H1 (cell line): ENCODE measurements at regions not wholly inside any gene's neighbourhood (a gene's known extent, or its start where the extent isn't known, plus 50 kb on each side); places are given as distances from the start of the nearest gene placed in this dataset.

Experiments used
- CTCF ChIA-PET: fragments of 300-600 bp; sonication (Branson Sonifier 250); formaldehyde crosslinking; loops from one replicate; lab custom pipeline; 2021; ENCODE audit not compliant: partially characterized antibody; lab: Charles Lee
- POLR2A ChIA-PET: fragments of 300-600 bp; sonication (Branson Sonifier 250); formaldehyde crosslinking; loops from one replicate; lab custom pipeline; 2021; ENCODE audit warnings: inconsistent platforms; ENCODE audit not compliant: partially characterized antibody; lab: Charles Lee
- DNase-seq, 2 experiments: peaks; one replicate each; pipeline versions ENCODE4 v3.0.0 to v3.0.0-alpha.2; 2010 to 2022; ENCODE audit warnings: low spot score in 2 of 2, low read depth in 1 of 2, mixed read lengths in 1 of 2
- FAIRE-seq: peaks from 2 replicates; lab custom pipeline; 2011; peaks lifted over from hg19 to GRCh38; lab: Jason Lieb, UNC
- H2AFZ ChIP-seq: 2 replicates; pipeline ENCODE4 v1.8.1; 2012; ENCODE audit warnings: low read length, inconsistent platforms
- H2AK5ac ChIP-seq: 2 replicates; pipeline ENCODE4 v1.6.1; 2013; ENCODE audit warnings: low read depth, low read length
- H2BK120ac ChIP-seq: replicated peaks from 2 replicates; pipeline ENCODE3; 2013; ENCODE audit warnings: low read depth, low read length, inconsistent platforms
- H2BK12ac ChIP-seq: 2 replicates; pipeline ENCODE4 v1.6.1; 2013; ENCODE audit warnings: low read depth, low read length
- H2BK15ac ChIP-seq: 2 replicates; pipeline ENCODE4 v1.6.1; 2013; ENCODE audit warnings: low read length
- H2BK20ac ChIP-seq: 2 replicates; pipeline ENCODE4 v1.6.1; 2013; ENCODE audit warnings: low read length
- H2BK5ac ChIP-seq: 2 replicates; pipeline ENCODE4 v1.6.1; 2013; ENCODE audit warnings: low read depth, low read length
- H3K14ac ChIP-seq: 2 replicates; pipeline ENCODE4 v1.6.1; 2013; ENCODE audit warnings: inconsistent platforms; ENCODE audit not compliant: insufficient read length
- H3K18ac ChIP-seq: 2 replicates; pipeline ENCODE4 v1.6.1; 2013; ENCODE audit warnings: low read length; ENCODE audit errors: extremely low read depth
- H3K23ac ChIP-seq: 2 replicates; pipeline ENCODE4 v1.6.1; 2013; ENCODE audit warnings: inconsistent platforms; ENCODE audit not compliant: insufficient read length
- H3K23me2 ChIP-seq: 2 replicates; pipeline ENCODE4 v1.6.1; 2013; ENCODE audit warnings: low read depth, low read length
- H3K27ac ChIP-seq: 2 replicates; pipeline ENCODE4 v1.6.1; 2011; ENCODE audit warnings: low read depth, low read length, inconsistent platforms
- H3K27me3 ChIP-seq, 4 experiments: replicated peaks in 1 of 4; 1 replicate in 1 of 4; 2 replicates in 3 of 4; pipeline versions ENCODE4 v1.6.1 to v1.8.1; 2011 to 2013; ENCODE audit warnings: low read length in 3 of 4, mild to moderate bottlenecking in 3 of 4, inconsistent platforms in 2 of 4, mixed read lengths in 2 of 4, moderate library complexity in 1 of 4; ENCODE audit not compliant: control insufficient read depth in 3 of 4, insufficient read depth in 3 of 4; ENCODE audit errors: extremely low read depth in 1 of 4
- H3K36me3 ChIP-seq, 4 experiments: 2 replicates each; pipeline versions ENCODE4 v1.6.1 to v1.8.1; 2011 to 2013; ENCODE audit warnings: mild to moderate bottlenecking in 4 of 4, low read length in 3 of 4, moderate library complexity in 2 of 4, control low read depth in 1 of 4, inconsistent platforms in 1 of 4; ENCODE audit not compliant: insufficient read depth in 4 of 4, control insufficient read depth in 2 of 4
- H3K4ac ChIP-seq: replicated peaks from 2 replicates; pipeline ENCODE3; 2013; ENCODE audit warnings: low read length, low read depth, mixed read lengths, inconsistent platforms; ENCODE audit not compliant: insufficient read length
- H3K4me1 ChIP-seq, 4 experiments: replicated peaks in 1 of 4; 1 replicate in 1 of 4; 2 replicates in 3 of 4; pipeline versions ENCODE4 v1.6.1 to v1.8.1; 2011 to 2013; ENCODE audit warnings: low read length in 3 of 4, inconsistent platforms in 2 of 4, mixed read lengths in 1 of 4; ENCODE audit not compliant: insufficient read depth in 4 of 4, control insufficient read depth in 3 of 4
- H3K4me2 ChIP-seq, 2 experiments: 2 replicates each; pipeline versions ENCODE4 v1.6.1 to v1.8.1; 2011 to 2013; ENCODE audit warnings: low read depth in 2 of 2, low read length in 2 of 2, control low read depth in 1 of 2, inconsistent platforms in 1 of 2, mild to moderate bottlenecking in 1 of 2; ENCODE audit not compliant: insufficient read depth in 1 of 2
- H3K4me3 ChIP-seq, 4 experiments: fragments of 200-600, 300-600 bp in 1 of 4; sonication (generic), shearing (Covaris generic), sonication (Bioruptor Twin) in 1 of 4; 2 replicates each; pipeline versions ENCODE4 v1.5.1 to v1.8.1; 2011 to 2016; ENCODE audit warnings: low read length in 4 of 4, low read depth in 3 of 4, control low read depth in 2 of 4, inconsistent platforms in 2 of 4, mild to moderate bottlenecking in 2 of 4, mixed read lengths in 1 of 4, moderate library complexity in 1 of 4; ENCODE audit not compliant: insufficient read depth in 2 of 4; ENCODE audit errors: extremely low read depth in 1 of 4
- H3K56ac ChIP-seq: replicated peaks from 2 replicates; pipeline ENCODE3; 2013; ENCODE audit warnings: low read depth, mild to moderate bottlenecking, mixed read lengths, low read length, inconsistent platforms; ENCODE audit not compliant: insufficient read length
- H3K79me1 ChIP-seq: 2 replicates; pipeline ENCODE4 v1.6.1; 2013; ENCODE audit warnings: low read depth, low read length, control low read depth
- H3K79me2 ChIP-seq, 2 experiments: 2 replicates each; pipeline versions ENCODE4 v1.6.1 to v1.8.1; 2012 to 2013; ENCODE audit warnings: low read length in 2 of 2, mild to moderate bottlenecking in 2 of 2, inconsistent platforms in 1 of 2; ENCODE audit not compliant: insufficient read depth in 2 of 2, control insufficient read depth in 1 of 2
- H3K9ac ChIP-seq, 4 experiments: replicated peaks in 1 of 4; 1 replicate in 1 of 4; 2 replicates in 3 of 4; pipeline versions ENCODE4 v1.6.1 to v1.8.1; 2011 to 2013; ENCODE audit warnings: low read depth in 3 of 4, low read length in 3 of 4, control low read depth in 2 of 4, mild to moderate bottlenecking in 2 of 4, moderate library complexity in 2 of 4, inconsistent platforms in 1 of 4; ENCODE audit errors: extremely low read depth in 1 of 4
- H3K9me3 ChIP-seq, 2 experiments: 2 replicates each; pipeline versions ENCODE4 v1.6.1 to v1.8.1; 2012 to 2013; ENCODE audit warnings: mild to moderate bottlenecking in 2 of 2, moderate library complexity in 2 of 2, control low read depth in 1 of 2, inconsistent platforms in 1 of 2, low read depth in 1 of 2, low read length in 1 of 2, mixed read lengths in 1 of 2; ENCODE audit not compliant: insufficient read depth in 2 of 2
- H4K20me1 ChIP-seq, 2 experiments: replicated peaks in 1 of 2; 2 replicates each; pipeline versions ENCODE3 to v1.8.1; 2011 to 2013; ENCODE audit warnings: inconsistent platforms in 2 of 2, low read length in 2 of 2, mild to moderate bottlenecking in 1 of 2; ENCODE audit not compliant: insufficient read depth in 2 of 2, control insufficient read depth in 1 of 2
- H4K5ac ChIP-seq: 2 replicates; pipeline ENCODE4 v1.6.1; 2013; ENCODE audit warnings: low read length, low read depth, mixed read lengths, inconsistent platforms; ENCODE audit not compliant: insufficient read length
- H4K8ac ChIP-seq: 2 replicates; pipeline ENCODE4 v1.8.0; 2013; ENCODE audit warnings: mild to moderate bottlenecking, moderate library complexity, low read length, inconsistent platforms; ENCODE audit not compliant: insufficient read depth; ENCODE audit errors: extremely low read depth
- H4K91ac ChIP-seq: replicated peaks from 2 replicates; pipeline ENCODE3; 2013; ENCODE audit warnings: low read length, mixed read lengths, inconsistent platforms; ENCODE audit not compliant: insufficient read length
- CHD1 ChIP-seq: IDR thresholded peaks from 2 replicates; pipeline ENCODE4 v1.6.1; 2012; ENCODE audit warnings: low read depth, low read length, improper control_type of control experiment
- EP300 ChIP-seq, 2 experiments: IDR thresholded peaks; 1 replicate in 1 of 2; 2 replicates in 1 of 2; pipeline ENCODE4 v1.6.1; 2011 to 2012; ENCODE audit warnings: low read depth in 2 of 2, low read length in 2 of 2, mild to moderate bottlenecking in 2 of 2, borderline replicate concordance in 1 of 2, inconsistent platforms in 1 of 2, moderate library complexity in 1 of 2
- FOSL1 ChIP-seq: IDR thresholded peaks from 2 replicates; pipeline ENCODE4 v1.6.1; 2011; ENCODE audit warnings: mild to moderate bottlenecking, low read depth, low read length, moderate library complexity; ENCODE audit not compliant: insufficient read depth
- GTF2F1 ChIP-seq: IDR thresholded peaks from 2 replicates; pipeline ENCODE4 v1.6.1; 2012; ENCODE audit warnings: low read depth, low read length, improper control_type of control experiment, borderline replicate concordance
- POLR2A ChIP-seq, 2 experiments: IDR thresholded peaks; 1 replicate in 1 of 2; 2 replicates in 1 of 2; pipeline ENCODE4 v1.6.1; 2011; ENCODE audit warnings: low read depth in 2 of 2, low read length in 2 of 2, mild to moderate bottlenecking in 2 of 2; ENCODE audit errors: control extremely low read depth in 1 of 2
- POLR2AphosphoS5 ChIP-seq: IDR thresholded peaks from 2 replicates; pipeline ENCODE4 v1.6.1; 2011; ENCODE audit warnings: low read depth, low read length
- POU5F1 ChIP-seq: IDR thresholded peaks from 2 replicates; pipeline ENCODE4 v1.6.1; 2011; ENCODE audit warnings: low read depth, mild to moderate bottlenecking, low read length, moderate library complexity
- RNF2 ChIP-seq: fragments of 200-900, 300-1000 bp; sonication (generic); IDR thresholded peaks from 2 replicates; pipeline ENCODE4 v1.7.1; 2016; ENCODE audit warnings: borderline replicate concordance, low read depth, mild to moderate bottlenecking, antibody characterized with exemption, low read length; ENCODE audit not compliant: poor library complexity, severe bottlenecking; ENCODE audit errors: missing control alignments
- WGBS, 2 experiments: shearing (Covaris generic) in 1 of 2; methylation state at CpG; one replicate each; pipeline versions ENCODE4 v1.1.6 to v1.1.7; 2013 to 2015; ENCODE audit warnings: low lambda C conversion rate in 2 of 2, mixed read lengths in 2 of 2, inconsistent platforms in 1 of 2, low coverage in 1 of 2, missing lambda C conversion rate in 1 of 2; ENCODE audit not compliant: insufficient replicate concordance in 2 of 2, insufficient coverage in 1 of 2, insufficient read length in 1 of 2; ENCODE audit errors: extremely low coverage in 1 of 2, missing lambda C conversion rate in 1 of 2; 5-methylcytosine and 5-hydroxymethylcytosine counted together
- TF ChIP-seq, protein P1 (sequence below): IDR thresholded peaks from 2 replicates; pipeline ENCODE4 v1.6.1; 2011; ENCODE audit warnings: low read length, improper control_type of control experiment

DNA sequence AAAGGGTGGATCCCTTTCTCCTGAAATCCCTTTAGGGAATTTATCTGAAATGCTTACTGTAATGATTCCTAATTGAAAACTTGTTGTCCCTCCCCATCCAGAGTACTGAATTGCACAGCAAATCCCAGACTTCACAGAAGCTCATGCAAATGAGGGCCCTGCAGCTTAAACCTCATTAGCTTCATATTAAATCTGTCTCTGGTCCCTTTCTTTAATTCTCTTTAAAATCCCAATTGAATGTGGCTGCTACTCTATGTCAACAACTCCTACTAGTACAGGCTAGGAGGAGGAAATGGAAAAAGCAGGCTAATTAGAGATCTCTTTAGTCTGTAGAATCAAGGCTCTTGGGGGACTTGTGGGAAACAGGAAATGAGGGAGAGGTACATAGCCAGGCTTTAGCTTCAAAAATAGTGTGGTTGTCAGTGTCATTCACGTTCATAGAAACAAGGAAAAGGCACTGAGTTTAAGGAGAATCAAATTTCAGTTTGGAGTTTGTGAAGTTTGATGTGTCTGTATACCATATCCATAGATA lies 191.3 kb upstream of the PRDM9 start:
- no peaks in the 10 kb centered on the region for H3K36me3 ChIP-seq
- POLR2A ChIA-PET, result interaction anchor here (0.8 kb wide), 1 partner anchor 9 kb away, joined by 3 read pairs; no protein-coding TSS in a partner anchor
- WGBS, 2 experiments, result 28% methylated on average over 1 of the region's 1 CpG; no CpG with 5 or more reads in 1 of the 2 experiments
- no peaks in the 10 kb centered on the region for H3K79me1 ChIP-seq
- H3K79me2 ChIP-seq, result no peaks in the 10 kb centered on the region
- H2BK12ac ChIP-seq, result no peak overlapping the region
- H4K91ac ChIP-seq, result no peak overlapping the region
- no peak overlapping the region for H4K8ac ChIP-seq
- H2BK5ac ChIP-seq, result no peak overlapping the region
- H4K20me1 ChIP-seq, result no peaks in the 10 kb centered on the region
- H3K14ac ChIP-seq, result no peak overlapping the region
- peaks cover 0 to 3% (median 0%) of the 10 kb centered on the region in 4 experiments; a peak in 1 of 7 replicates for H3K4me1 ChIP-seq
- H2BK120ac ChIP-seq, result no peak overlapping the region
- peak overlapping the region; percentile 60; the same call in 1 of the 2 replicates for H3K18ac ChIP-seq
- no peaks in the 10 kb centered on the region for H3K9me3 ChIP-seq
- no peak overlapping the region for H3K23ac ChIP-seq
- TF ChIP-seq POLR2A (IDR thresholded peaks at IDR 0.05; ENCODE audit: control extremely low read depth in 1 of 2, low read depth in 2 of 2, low read length in 2 of 2), result no peak
- no peak for TF ChIP-seq EP300 (IDR thresholded peaks at IDR 0.05; ENCODE audit: borderline replicate concordance in 1 of 2, low read depth in 2 of 2, low read length in 2 of 2)
- no peak for TF ChIP-seq GTF2F1
- TF ChIP-seq POLR2AphosphoS5, result no peak
- TF ChIP-seq, protein P1, sequence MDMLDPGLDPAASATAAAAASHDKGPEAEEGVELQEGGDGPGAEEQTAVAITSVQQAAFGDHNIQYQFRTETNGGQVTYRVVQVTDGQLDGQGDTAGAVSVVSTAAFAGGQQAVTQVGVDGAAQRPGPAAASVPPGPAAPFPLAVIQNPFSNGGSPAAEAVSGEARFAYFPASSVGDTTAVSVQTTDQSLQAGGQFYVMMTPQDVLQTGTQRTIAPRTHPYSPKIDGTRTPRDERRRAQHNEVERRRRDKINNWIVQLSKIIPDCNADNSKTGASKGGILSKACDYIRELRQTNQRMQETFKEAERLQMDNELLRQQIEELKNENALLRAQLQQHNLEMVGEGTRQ, result no peak
- no peak for TF ChIP-seq RNF2
- TF ChIP-seq FOSL1, result no peak
- TF ChIP-seq POU5F1, result no peak
- TF ChIP-seq CHD1, result no peak
- no peak overlapping the region for H2BK20ac ChIP-seq
- peak overlapping the region; percentile 10 for H4K5ac ChIP-seq
- H3K9ac ChIP-seq, result no peak overlapping the region
- H3K23me2 ChIP-seq, result no peaks in the 10 kb centered on the region
- H3K4ac ChIP-seq, result no peak overlapping the region
- no peak overlapping the region for H3K4me3 ChIP-seq
- H3K56ac ChIP-seq, result no peak overlapping the region
- FAIRE-seq (no peak), DNase-seq (no peak)
- H3K4me2 ChIP-seq, result no peak overlapping the region
- no peaks in the 10 kb centered on the region for H3K27me3 ChIP-seq
- CTCF ChIA-PET, result interaction anchor here (0.5 to 1.7 kb wide), 6 partner anchors 12 to 1413 kb away, joined by 3 to 6 read pairs (median 3); no protein-coding TSS in a partner anchor
- H2AFZ ChIP-seq, result peak overlapping the region; percentile 89
- H2AK5ac ChIP-seq, result no peak overlapping the region
- no peak overlapping the region for H3K27ac ChIP-seq
- no peak overlapping the region for H2BK15ac ChIP-seq
